Adrenal gland (tissue), 5 donors: ENCODE measurements at regions not wholly inside any gene's neighbourhood (a gene's known extent, or its start where the extent isn't known, plus 50 kb on each side); places are given as distances from the start of the nearest gene placed in this dataset.

Source experiments
- POLR2A ChIP-seq, 2 donors: fragments of 450-650 bp; IDR thresholded peaks; one replicate each; pipeline ENCODE4 v1.6.1; 2017; ENCODE audit warnings: antibody characterized with exemption in 2 of 2, mild to moderate bottlenecking in 2 of 2, moderate library complexity in 1 of 2
- TF ChIP-seq, protein P1 (sequence below), 6 experiments: fragments of 450-650 bp in 4 of 6; fragments of 200-600 bp in 2 of 6; sonication (generic) in 1 of 6; IDR thresholded peaks; 1 replicate in 5 of 6; 2 replicates in 1 of 6; pipeline versions ENCODE4 v1.5.1 to v1.8.0; 2016 to 2021; ENCODE audit warnings: antibody characterized with exemption in 6 of 6, mild to moderate bottlenecking in 2 of 6, moderate library complexity in 1 of 6
- donor health status: DM: no; HTN: no; CAD: no.

DNA sequence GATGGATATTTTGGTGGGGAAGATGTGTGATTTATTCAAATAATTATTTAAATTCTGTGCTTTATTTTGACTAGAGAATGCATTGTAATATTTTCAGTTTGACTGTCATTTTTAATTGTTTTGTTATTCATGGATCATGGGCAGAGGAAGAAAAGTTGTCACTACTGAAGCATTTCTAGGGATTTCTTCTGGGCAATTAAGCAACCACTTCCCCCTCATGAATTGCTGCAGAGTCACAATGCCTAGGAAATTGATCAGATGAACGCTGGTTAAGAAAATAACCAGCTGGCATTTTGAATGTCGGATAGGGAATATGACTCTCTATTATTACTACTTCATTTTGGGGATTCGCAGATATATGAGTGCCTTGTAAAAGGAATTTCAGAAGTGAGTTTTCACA lies 283.3 kb downstream of the IL15 start:
- no peak for TF ChIP-seq POLR2A (IDR thresholded peaks at IDR 0.05)
- TF ChIP-seq, protein P1, sequence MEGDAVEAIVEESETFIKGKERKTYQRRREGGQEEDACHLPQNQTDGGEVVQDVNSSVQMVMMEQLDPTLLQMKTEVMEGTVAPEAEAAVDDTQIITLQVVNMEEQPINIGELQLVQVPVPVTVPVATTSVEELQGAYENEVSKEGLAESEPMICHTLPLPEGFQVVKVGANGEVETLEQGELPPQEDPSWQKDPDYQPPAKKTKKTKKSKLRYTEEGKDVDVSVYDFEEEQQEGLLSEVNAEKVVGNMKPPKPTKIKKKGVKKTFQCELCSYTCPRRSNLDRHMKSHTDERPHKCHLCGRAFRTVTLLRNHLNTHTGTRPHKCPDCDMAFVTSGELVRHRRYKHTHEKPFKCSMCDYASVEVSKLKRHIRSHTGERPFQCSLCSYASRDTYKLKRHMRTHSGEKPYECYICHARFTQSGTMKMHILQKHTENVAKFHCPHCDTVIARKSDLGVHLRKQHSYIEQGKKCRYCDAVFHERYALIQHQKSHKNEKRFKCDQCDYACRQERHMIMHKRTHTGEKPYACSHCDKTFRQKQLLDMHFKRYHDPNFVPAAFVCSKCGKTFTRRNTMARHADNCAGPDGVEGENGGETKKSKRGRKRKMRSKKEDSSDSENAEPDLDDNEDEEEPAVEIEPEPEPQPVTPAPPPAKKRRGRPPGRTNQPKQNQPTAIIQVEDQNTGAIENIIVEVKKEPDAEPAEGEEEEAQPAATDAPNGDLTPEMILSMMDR (IDR thresholded peaks at IDR 0.05), result no peak
